Endodermal cell (in vitro differentiated cells): ENCODE measurements at regions not wholly inside any gene's neighbourhood (a gene's known extent, or its start where the extent isn't known, plus 50 kb on each side); places are given as distances from the start of the nearest gene placed in this dataset.

Experiments
- DNase-seq: peaks from one replicate; pipeline ENCODE4 v3.0.0-alpha.2; 2017
- H3K27ac ChIP-seq: 2 replicates; pipeline ENCODE4 v1.5.1; 2013; ENCODE audit warnings: mild to moderate bottlenecking, low read depth, low read length, moderate library complexity
- H3K27me3 ChIP-seq: 2 replicates; pipeline ENCODE4 v1.6.1; 2013; ENCODE audit warnings: mild to moderate bottlenecking, low read length, moderate library complexity; ENCODE audit not compliant: insufficient read depth, control insufficient read depth, poor library complexity, severe bottlenecking
- H3K36me3 ChIP-seq: 2 replicates; pipeline ENCODE4 v1.7.0; 2013; ENCODE audit warnings: mild to moderate bottlenecking, low read length, moderate library complexity; ENCODE audit not compliant: control insufficient read depth, insufficient read depth
- H3K4me1 ChIP-seq: one replicate; pipeline ENCODE4 v1.7.0; 2013; ENCODE audit warnings: low read length; ENCODE audit not compliant: control insufficient read depth, insufficient read depth
- H3K4me3 ChIP-seq: 2 replicates; pipeline ENCODE4 v1.5.1; 2013; ENCODE audit warnings: mild to moderate bottlenecking, low read length, moderate library complexity
- H3K9ac ChIP-seq: 2 replicates; pipeline ENCODE4 v1.6.1; 2013; ENCODE audit warnings: mild to moderate bottlenecking, low read length, moderate library complexity; ENCODE audit not compliant: poor library complexity, severe bottlenecking; ENCODE audit errors: extremely low read depth
- H3K9me3 ChIP-seq: 2 replicates; pipeline ENCODE4 v1.6.1; 2013; ENCODE audit warnings: mild to moderate bottlenecking, low read length, moderate library complexity; ENCODE audit not compliant: control insufficient read depth
- H3K27ac Mint-ChIP-seq: 2 replicates; pipeline ENCODE4 v1.8.0; 2020; ENCODE audit warnings: mixed read lengths
- H3K27me3 Mint-ChIP-seq: 2 replicates; pipeline ENCODE4 v1.8.0; 2021; ENCODE audit warnings: mild to moderate bottlenecking, mixed read lengths; ENCODE audit not compliant: insufficient read depth
- H3K36me3 Mint-ChIP-seq: 2 replicates; pipeline ENCODE4 v1.8.0; 2020; ENCODE audit warnings: low read depth, mixed read lengths
- H3K4me1 Mint-ChIP-seq: 2 replicates; pipeline ENCODE4 v1.8.0; 2020; ENCODE audit warnings: mixed read lengths
- H3K4me3 Mint-ChIP-seq: 2 replicates; pipeline ENCODE4 v1.8.0; 2020; ENCODE audit warnings: mild to moderate bottlenecking, moderate library complexity, mixed read lengths
- H3K9me3 Mint-ChIP-seq: 2 replicates; pipeline ENCODE4 v1.8.0; 2020; ENCODE audit warnings: mild to moderate bottlenecking, mixed read lengths
- WGBS, 2 experiments: methylation state at CpG; one replicate each; pipeline versions ENCODE4 v1.1.5 to v1.1.7; 2013; ENCODE audit warnings: missing lambda C conversion rate in 2 of 2, mixed read lengths in 1 of 2; ENCODE audit not compliant: insufficient coverage in 1 of 2, insufficient read length in 1 of 2; 5-methylcytosine and 5-hydroxymethylcytosine counted together
- TF ChIP-seq, protein P1 (sequence below): fragments of 200-600 bp; sonication (generic); conservative IDR thresholded peaks from 2 replicates; pipeline ENCODE4 v1.5.0; 2021; ENCODE audit warnings: antibody characterized with exemption, mild to moderate bottlenecking

DNA sequence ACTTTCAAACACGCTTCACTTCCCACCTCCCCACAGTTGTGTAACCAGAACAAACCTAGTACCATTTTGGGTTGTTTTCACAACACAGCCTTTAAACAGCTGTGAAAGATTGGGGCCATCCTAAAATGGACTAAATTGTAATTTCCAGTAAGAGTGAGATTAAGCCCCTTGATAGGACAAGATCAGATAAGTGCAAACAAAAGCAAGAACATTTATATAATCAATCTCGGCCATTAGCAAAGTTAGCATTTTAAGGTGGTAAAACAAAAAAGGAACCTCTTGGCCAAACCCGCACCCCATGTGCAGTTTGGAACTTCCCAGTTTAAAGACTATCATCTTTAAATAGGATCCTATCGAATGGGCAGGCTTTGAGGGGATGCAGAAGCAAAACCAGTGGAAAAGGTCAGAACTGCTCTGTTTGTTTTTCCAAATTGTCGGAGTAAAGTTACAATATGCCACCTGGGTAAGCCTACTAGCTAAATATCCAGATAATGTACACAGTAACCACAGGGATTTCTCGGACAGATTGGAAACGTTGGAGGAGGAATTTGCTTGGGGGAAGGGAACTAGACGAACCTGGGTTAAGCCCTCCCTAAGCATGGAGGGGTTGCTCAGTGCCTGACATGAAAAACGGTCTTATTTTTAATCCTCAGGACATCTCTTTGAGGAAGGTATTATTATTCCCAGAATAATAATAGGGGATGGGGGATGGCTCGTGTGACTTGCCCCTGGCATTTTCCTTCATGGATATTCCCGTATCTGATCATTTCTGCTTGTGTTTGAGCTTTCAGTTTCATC, 159.8 kb upstream of the SALL4 start:
- no peaks in the 10 kb centered on the region for H3K36me3 Mint-ChIP-seq
- H3K27me3 Mint-ChIP-seq = no peaks in the 10 kb centered on the region
- H3K36me3 ChIP-seq = no peaks in the 10 kb centered on the region
- no peaks in the 10 kb centered on the region for H3K9me3 ChIP-seq
- DNase-seq = no peak
- H3K4me3 ChIP-seq = no peak overlapping the region
- TF ChIP-seq, protein P1, sequence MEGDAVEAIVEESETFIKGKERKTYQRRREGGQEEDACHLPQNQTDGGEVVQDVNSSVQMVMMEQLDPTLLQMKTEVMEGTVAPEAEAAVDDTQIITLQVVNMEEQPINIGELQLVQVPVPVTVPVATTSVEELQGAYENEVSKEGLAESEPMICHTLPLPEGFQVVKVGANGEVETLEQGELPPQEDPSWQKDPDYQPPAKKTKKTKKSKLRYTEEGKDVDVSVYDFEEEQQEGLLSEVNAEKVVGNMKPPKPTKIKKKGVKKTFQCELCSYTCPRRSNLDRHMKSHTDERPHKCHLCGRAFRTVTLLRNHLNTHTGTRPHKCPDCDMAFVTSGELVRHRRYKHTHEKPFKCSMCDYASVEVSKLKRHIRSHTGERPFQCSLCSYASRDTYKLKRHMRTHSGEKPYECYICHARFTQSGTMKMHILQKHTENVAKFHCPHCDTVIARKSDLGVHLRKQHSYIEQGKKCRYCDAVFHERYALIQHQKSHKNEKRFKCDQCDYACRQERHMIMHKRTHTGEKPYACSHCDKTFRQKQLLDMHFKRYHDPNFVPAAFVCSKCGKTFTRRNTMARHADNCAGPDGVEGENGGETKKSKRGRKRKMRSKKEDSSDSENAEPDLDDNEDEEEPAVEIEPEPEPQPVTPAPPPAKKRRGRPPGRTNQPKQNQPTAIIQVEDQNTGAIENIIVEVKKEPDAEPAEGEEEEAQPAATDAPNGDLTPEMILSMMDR = no peak
- H3K9me3 Mint-ChIP-seq = no peaks in the 10 kb centered on the region
- no peak overlapping the region for H3K27ac ChIP-seq
- H3K9ac ChIP-seq = no peak overlapping the region
- H3K27me3 ChIP-seq = no peaks in the 10 kb centered on the region
- 68 to 75% methylated on average over 8 to 11 of the region's 11 CpGs for WGBS, 2 experiments
- no peak overlapping the region for H3K27ac Mint-ChIP-seq
- H3K4me1 ChIP-seq = peaks cover 13% of the 10 kb centered on the region
- no peak overlapping the region for H3K4me3 Mint-ChIP-seq
- peaks cover 43% of the 10 kb centered on the region for H3K4me1 Mint-ChIP-seq

DNA sequence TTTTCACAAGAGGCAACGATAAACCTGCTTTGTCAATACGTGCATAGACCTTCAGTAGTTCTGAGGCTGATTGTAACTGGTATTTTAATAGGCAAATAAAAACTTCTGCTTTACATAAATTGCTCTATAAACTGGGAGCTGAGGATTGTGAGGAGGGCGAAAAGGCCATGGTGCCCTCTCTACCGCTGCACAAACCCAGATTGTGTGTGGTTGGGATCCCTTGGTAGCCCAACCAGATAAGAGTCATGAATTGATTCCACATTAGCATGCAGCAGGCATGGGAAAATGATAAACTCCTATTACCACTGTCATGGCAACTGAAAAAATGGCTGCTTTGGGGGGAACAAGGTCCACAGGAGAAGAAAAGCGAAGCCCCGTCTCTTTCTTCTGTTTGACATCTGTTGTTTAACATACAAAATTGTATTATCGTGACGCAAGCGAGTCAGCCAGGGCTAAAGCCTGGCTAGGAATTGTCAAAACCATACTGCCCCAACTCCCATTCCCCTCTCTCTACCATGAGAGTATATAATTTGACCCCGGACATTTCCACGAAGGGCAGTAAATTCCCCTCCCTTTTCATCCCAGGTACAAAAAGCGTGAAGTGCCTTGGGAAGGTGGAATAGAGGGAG, 157.8 kb upstream of the SALL4 start:
- no peak overlapping the region for H3K4me3 ChIP-seq
- peak; percentile 46 for DNase-seq
- Mint-ChIP-seq H3K9me3 (no peaks in the 10 kb centered on the region), H3K27me3 (no peaks in the 10 kb centered on the region), H3K36me3 (no peaks in the 10 kb centered on the region), H3K27ac (peak overlapping the region; percentile 48), H3K4me1 (peaks cover 41% of the 10 kb centered on the region), H3K4me3 (no peak overlapping the region)
- TF ChIP-seq, protein P1 = no peak
- 80 to 87% methylated on average over 4 to 10 of the region's 12 CpGs for WGBS, 2 experiments
- H3K27me3 ChIP-seq = no peaks in the 10 kb centered on the region
- H3K9me3 ChIP-seq = no peaks in the 10 kb centered on the region
- peak overlapping the region; percentile 82 for H3K27ac ChIP-seq
- no peak overlapping the region for H3K9ac ChIP-seq
- H3K36me3 ChIP-seq = no peaks in the 10 kb centered on the region
- peaks cover 13% of the 10 kb centered on the region for H3K4me1 ChIP-seq

DNA sequence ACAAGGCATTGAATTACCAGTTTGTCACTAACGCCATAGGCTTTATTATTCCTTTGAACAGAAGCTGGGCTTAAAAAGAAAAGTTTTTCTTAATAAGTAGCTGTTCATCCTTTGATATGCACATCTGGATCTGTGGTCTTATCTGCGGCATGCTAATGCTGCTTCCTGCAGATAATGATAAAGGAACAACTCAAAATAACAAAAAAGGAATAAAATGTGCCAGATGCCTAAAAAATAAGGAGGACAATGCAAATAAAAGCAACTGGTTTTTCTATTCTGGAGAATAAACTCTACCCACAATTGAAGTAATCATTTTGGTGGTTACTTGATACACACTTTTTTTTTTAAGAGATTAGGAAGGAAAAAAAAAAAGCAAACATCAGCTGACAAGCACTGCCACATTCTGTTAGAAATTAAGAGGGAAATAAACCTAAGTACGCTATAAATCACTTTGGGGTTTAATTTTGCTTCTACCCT, 156.8 kb upstream of the SALL4 start:
- H3K27ac ChIP-seq = peak overlapping the region; percentile 54
- no peaks in the 10 kb centered on the region for H3K9me3 ChIP-seq
- no peaks in the 10 kb centered on the region for H3K27me3 ChIP-seq
- H3K36me3 Mint-ChIP-seq = no peaks in the 10 kb centered on the region
- DNase-seq = no peak
- peak overlapping the region; percentile 23 for H3K4me3 Mint-ChIP-seq
- TF ChIP-seq, protein P1 = no peak
- no peaks in the 10 kb centered on the region for H3K36me3 ChIP-seq
- no peak overlapping the region for H3K27ac Mint-ChIP-seq
- whole genome bisulfite sequencing, 2 experiments = 28 to 45% methylated on average over 3 of the region's 3 CpGs
- H3K4me1 Mint-ChIP-seq = peaks cover 41% of the 10 kb centered on the region
- H3K4me3 ChIP-seq = peak overlapping the region; percentile 51
- H3K9me3 Mint-ChIP-seq = no peaks in the 10 kb centered on the region
- H3K27me3 Mint-ChIP-seq = no peaks in the 10 kb centered on the region
- H3K4me1 ChIP-seq = peaks cover 13% of the 10 kb centered on the region
- H3K9ac ChIP-seq = no peak overlapping the region
